Left ventricle myocardium inferior (tissue), 1 donor: ENCODE measurements at regions not wholly inside any gene's neighbourhood (a gene's known extent, or its start where the extent isn't known, plus 50 kb on each side); places are given as distances from the start of the nearest gene placed in this dataset.

Experiments used
- DNase-seq: peaks from one replicate; pipeline ENCODE4 v3.0.0-alpha.2; 2020
- H3K27ac ChIP-seq: fragments of 200-600 bp; replicated peaks from 2 replicates; pipeline ENCODE4 v1.8.0; 2021
- H3K27me3 ChIP-seq: fragments of 200-600 bp; 2 replicates; pipeline ENCODE4 v1.8.0; 2021; ENCODE audit warnings: low read depth
- H3K36me3 ChIP-seq: fragments of 200-600 bp; 2 replicates; pipeline ENCODE4 v1.8.0; 2021
- H3K4me1 ChIP-seq: fragments of 200-600 bp; 2 replicates; pipeline ENCODE4 v1.8.0; 2021
- H3K4me3 ChIP-seq: fragments of 200-600 bp; 2 replicates; pipeline ENCODE4 v1.8.0; 2021; ENCODE audit warnings: mild to moderate bottlenecking, moderate library complexity
- H3K9me3 ChIP-seq: fragments of 200-600 bp; replicated peaks from 2 replicates; pipeline ENCODE4 v1.8.0; 2021
- intact Hi-C: fragments of 100-400 bp; cut with micrococcal nuclease; formaldehyde crosslinking; loops from one replicate; pipeline ENCODE4 v1.11.0; 2022
- TF ChIP-seq, protein P1 (sequence below): fragments of 200-600 bp; IDR thresholded peaks from 2 replicates; pipeline ENCODE4 v1.8.0; 2021; ENCODE audit warnings: antibody characterized with exemption, mild to moderate bottlenecking, borderline replicate concordance
- donor health status: DM: no; HTN: yes; CAD: no; lungs with severe emphysema.

DNA sequence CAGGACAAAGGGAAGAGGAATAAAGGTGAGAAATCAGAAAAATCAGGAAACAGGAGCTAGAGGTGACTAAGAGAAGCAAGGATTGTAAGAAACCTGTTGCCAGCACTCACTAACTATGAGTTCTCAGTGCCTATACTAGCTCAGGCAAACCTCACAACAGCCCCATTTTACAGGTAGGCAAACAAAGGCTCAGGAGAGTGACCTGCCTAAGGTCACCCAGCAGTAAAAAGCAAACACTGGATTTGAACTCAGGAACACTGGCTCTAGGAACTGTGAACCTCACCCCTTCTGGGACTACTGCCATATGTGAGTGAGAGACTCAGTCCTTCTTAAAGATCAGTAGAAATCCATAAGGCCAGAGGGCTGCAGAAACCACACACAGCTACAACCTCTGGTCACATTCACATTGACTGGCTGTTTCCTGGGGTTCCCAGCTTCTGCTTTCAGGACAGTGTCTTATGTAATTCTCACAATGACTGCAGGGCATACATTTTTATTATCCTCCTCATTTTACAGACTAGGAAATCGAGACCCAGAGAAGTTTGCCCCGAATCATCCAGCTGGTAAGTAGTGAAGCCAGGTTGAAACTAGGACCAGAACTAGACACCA is 80.7 kb upstream of the MAFB start:
- TF ChIP-seq, protein P1, sequence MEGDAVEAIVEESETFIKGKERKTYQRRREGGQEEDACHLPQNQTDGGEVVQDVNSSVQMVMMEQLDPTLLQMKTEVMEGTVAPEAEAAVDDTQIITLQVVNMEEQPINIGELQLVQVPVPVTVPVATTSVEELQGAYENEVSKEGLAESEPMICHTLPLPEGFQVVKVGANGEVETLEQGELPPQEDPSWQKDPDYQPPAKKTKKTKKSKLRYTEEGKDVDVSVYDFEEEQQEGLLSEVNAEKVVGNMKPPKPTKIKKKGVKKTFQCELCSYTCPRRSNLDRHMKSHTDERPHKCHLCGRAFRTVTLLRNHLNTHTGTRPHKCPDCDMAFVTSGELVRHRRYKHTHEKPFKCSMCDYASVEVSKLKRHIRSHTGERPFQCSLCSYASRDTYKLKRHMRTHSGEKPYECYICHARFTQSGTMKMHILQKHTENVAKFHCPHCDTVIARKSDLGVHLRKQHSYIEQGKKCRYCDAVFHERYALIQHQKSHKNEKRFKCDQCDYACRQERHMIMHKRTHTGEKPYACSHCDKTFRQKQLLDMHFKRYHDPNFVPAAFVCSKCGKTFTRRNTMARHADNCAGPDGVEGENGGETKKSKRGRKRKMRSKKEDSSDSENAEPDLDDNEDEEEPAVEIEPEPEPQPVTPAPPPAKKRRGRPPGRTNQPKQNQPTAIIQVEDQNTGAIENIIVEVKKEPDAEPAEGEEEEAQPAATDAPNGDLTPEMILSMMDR, result no peak
- intact Hi-C loops, result no loop called here
- H3K27me3 ChIP-seq, result peaks cover 12% of the 10 kb centered on the region

DNA sequence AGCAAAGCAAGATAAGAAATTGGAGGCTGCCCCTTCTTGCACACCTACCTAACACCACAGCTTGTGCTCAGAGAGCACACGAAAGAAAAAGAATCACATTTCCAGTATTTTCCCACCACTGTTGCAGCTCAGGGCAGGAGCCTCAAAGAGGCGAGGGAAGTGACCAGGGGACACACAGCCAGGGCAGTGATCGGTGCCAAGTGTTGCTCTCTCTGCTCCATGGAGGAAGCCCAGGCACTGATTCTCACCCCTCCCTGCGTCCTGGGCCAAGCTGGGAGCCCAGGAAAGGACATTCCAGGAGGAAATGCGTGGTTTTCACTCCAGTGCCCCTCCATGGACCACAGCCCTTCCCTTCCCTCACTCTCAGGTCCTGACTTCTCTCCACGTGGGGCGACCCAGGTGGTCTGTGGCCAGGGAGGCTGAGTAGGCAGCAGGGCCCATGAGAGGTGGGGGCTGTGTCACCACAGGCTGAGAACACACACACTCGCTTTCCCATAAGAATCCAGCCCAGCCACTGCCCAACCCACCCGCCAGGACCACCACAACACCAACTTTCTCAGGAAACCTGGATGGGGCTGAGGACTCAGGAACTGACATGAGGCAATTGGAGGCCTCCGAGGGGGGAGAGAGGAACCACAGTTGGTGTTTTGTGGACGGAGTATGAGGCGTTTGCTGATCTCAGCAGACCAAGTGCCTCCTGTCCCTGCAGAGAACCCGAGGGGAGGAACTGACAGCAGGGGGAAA is 81.7 kb upstream of the MAFB start:
- no peak overlapping the region for H3K27ac ChIP-seq
- no peak overlapping the region for H3K4me3 ChIP-seq
- TF ChIP-seq, protein P1, result no peak
- intact Hi-C loops, result no loop called here
- H3K4me1 ChIP-seq, result peaks cover 13% of the 10 kb centered on the region
- H3K36me3 ChIP-seq, result no peaks in the 10 kb centered on the region
- H3K27me3 ChIP-seq, result peaks cover 12% of the 10 kb centered on the region
- no peaks in the 10 kb centered on the region for H3K9me3 ChIP-seq
- no peak for DNase-seq

More for the DNA sequence above, 80.7 kb upstream of the MAFB start:
- no peak overlapping the region for H3K4me3 ChIP-seq
- no peaks in the 10 kb centered on the region for H3K36me3 ChIP-seq
- no peak for DNase-seq
- H3K9me3 ChIP-seq, result no peaks in the 10 kb centered on the region
- H3K4me1 ChIP-seq, result peaks cover 13% of the 10 kb centered on the region
- no peak overlapping the region for H3K27ac ChIP-seq

DNA sequence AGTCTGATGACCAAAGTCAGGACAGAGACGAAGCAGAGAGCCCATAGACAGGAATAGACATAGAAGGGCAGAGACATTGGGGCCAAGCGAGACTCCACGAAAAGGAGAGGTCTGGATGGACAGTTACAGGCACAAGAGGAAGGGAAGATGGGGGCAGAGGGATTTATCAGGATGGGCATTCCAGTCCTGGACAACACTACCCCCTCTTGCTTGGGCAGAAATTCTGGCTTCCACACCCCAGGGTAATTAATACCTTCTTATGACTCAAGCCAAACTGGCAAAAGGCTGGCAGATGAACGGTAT is 82.2 kb upstream of the MAFB start:
- H3K4me3 ChIP-seq, result no peak overlapping the region
- intact Hi-C loops, result no loop called here
- peaks cover 13% of the 10 kb centered on the region for H3K4me1 ChIP-seq
- H3K9me3 ChIP-seq, result no peaks in the 10 kb centered on the region
- no peak for DNase-seq
- TF ChIP-seq, protein P1, result no peak
- peaks cover 12% of the 10 kb centered on the region for H3K27me3 ChIP-seq
- no peak overlapping the region for H3K27ac ChIP-seq
- H3K36me3 ChIP-seq, result no peaks in the 10 kb centered on the region

DNA sequence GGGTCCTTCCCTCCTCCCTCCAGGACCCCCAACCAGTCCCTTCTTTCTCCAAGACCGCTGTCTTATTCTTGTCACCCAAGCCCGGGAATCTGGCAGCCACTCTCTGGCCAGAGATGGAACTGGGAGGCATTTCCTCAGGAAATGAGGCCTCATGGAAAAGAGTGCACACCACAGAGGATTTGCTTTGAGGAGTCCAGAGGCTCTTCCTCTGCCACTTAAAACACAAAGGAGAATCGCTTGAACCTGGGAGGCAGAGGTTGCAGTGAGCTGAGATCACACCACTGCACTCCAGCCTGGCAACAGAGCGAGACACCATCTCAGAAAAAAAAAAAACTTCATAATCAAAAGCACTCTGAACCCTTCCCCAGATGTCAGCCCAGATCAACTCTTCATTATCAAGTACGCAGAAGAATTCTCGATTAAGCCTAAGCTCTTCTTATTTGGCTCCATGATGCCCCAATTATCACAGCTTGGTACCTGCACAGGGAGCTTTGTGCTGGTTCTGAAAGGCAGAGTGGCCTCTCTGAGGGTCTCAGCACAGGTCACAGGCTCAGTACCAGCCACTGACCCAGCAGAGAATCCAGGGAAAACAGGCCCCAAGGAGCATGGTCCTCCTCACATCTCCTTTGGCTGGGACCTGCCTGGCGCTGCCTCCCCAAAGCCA is 82.9 kb upstream of the MAFB start:
- intact Hi-C loops, result no loop called here
- no peaks in the 10 kb centered on the region for H3K36me3 ChIP-seq
- no peak overlapping the region for H3K27ac ChIP-seq
- peaks cover 13% of the 10 kb centered on the region for H3K4me1 ChIP-seq
- no peak for DNase-seq
- TF ChIP-seq, protein P1, result no peak
- no peaks in the 10 kb centered on the region for H3K9me3 ChIP-seq
- H3K27me3 ChIP-seq, result peaks cover 12% of the 10 kb centered on the region
- no peak overlapping the region for H3K4me3 ChIP-seq

DNA sequence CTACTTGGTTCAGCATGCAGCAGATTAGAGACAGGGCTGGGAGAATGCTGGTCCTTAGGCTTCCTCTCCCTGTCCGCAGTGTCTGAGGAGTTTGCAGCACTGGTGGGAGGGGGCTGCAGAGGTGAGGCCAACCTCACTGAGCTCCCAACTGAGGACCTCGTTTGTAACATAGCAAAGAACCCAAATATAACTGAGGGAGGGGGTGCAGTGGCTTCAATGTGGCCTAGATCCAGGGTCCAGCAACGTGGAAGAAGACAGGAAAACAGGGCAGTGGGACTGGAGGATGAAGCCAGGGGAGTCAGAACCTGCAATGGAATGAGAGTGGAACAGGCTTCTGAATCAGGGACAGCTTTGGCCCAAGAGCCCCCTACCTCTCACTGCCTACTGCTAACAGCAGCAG is 84.3 kb upstream of the MAFB start:
- no peak for DNase-seq
- Histone ChIP-seq H3K27me3 (peaks cover 3% of the 10 kb centered on the region), H3K36me3 (no peaks in the 10 kb centered on the region), H3K4me1 (peaks cover 13% of the 10 kb centered on the region), H3K9me3 (no peaks in the 10 kb centered on the region), H3K27ac (no peak overlapping the region), H3K4me3 (no peak overlapping the region)
- intact Hi-C loops, result no loop called here
- TF ChIP-seq, protein P1, result no peak
